ENCODE measurements at regions not wholly inside any gene's neighbourhood (a gene's known extent, or its start where the extent isn't known, plus 50 kb on each side); places are given as distances from the start of the nearest gene placed in this dataset.

DNA sequence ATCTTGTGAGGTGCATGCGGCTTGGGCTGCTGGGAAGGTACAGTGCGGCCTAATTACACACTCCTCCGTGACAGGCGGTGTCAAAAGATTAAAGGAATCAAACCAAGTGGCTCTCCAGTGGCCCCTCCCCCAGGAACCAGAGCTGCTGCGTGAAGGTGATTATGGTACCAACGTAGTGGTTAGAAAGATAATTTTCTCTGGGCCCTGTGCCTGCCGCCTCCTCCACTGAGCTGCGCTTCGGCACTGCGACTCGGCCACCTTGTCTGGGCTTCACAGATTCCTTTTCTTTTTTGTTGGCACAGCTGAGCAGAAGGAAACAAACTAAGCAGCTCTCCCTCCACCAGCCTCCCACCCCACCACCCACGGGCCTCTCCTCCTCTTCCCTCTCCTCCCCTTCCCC lies 113.2 kb upstream of the SDK2 start:
- no peak for DNase-seq

DNA sequence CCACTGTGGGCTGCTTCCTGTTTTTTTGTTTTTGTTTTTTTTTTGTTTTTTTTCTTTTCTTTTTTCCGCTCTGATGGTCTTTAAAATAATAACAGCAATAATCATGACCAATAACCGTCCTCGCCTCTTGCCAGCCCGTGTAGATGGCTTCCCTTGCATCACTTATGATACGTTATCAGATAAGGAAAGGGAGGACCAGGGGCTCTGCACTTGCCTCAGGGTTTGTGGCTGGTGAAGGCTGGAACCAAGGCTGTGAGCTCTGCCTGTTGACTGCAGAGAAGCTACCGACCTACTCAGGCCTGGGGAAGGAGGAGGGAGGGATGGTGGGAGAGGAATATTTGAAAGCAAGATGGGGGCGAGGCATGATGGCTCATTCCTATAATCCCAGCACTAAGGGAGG lies 114.0 kb upstream of the SDK2 start:
- no peak for DNase-seq

DNA sequence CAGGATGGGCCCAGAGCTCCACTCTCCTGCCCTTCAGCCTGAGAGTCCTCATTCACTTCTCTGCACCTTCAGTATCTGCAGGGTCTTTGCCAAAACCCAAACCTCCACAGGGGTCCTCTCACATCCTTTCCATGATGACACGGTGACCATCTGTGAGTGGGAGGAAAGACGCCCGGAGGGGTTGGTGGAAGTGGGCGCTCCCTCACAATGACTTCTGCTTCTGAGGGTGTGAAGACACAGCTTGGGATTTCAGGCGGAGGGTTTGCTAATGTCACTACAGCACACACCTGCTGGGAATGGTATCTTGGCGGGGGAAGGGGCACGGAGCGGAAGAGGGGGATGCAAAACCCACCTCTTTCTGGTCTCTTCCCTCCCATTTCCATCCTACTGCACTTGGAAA lies 115.1 kb upstream of the SDK2 start:
- no peak for DNase-seq

DNA sequence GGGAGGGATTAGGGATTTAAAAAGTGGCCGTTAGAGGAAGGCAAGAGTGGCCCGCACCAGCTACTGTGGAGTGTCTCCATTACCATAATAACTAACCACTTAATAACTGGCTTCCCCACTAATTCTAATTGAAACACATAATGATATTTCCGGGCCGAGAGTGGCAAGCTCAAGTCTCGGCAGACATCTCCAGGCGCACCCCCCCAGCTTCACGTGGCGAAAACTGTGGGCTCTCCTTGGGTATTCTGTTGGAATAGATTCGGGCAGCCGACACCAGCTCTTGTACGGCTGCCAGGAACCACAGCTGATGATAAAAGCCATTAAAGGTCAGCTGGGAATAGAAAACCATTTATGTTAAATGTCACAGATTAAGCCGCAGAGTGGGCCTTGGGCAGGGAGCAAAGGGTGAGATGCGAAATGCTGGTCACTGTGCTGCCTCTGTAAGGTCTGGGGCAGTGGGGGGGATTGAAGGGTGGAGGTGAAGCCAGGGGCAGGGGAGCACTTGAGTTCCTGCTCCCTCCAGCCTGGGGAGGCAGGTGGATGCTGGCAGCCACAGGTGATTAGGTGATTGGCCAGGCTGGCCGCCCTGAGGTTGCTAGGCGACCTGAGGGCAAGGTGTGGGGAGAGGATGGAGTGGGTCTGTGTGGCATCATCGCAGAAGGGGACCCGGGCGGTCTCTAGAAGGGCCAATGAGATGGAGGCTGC lies 115.6 kb upstream of the SDK2 start:
- no peak for DNase-seq

DNA sequence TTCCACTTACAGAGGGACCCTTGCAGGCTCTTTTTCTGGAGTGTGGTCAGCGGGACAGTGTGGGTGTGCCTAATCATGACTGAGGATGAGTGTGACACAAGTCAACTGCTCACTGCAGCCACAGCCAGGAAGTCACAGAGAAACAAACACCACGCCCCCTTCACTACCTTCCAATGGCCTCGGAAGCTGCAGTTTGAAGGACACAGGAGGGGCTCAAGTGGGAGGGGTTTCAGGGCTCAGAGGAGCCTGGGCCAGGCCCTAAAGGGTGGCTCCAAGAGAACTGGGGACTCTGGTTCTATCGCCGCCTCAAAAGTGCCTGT lies 116.2 kb upstream of the SDK2 start:
- DNase-seq = no peak

DNA sequence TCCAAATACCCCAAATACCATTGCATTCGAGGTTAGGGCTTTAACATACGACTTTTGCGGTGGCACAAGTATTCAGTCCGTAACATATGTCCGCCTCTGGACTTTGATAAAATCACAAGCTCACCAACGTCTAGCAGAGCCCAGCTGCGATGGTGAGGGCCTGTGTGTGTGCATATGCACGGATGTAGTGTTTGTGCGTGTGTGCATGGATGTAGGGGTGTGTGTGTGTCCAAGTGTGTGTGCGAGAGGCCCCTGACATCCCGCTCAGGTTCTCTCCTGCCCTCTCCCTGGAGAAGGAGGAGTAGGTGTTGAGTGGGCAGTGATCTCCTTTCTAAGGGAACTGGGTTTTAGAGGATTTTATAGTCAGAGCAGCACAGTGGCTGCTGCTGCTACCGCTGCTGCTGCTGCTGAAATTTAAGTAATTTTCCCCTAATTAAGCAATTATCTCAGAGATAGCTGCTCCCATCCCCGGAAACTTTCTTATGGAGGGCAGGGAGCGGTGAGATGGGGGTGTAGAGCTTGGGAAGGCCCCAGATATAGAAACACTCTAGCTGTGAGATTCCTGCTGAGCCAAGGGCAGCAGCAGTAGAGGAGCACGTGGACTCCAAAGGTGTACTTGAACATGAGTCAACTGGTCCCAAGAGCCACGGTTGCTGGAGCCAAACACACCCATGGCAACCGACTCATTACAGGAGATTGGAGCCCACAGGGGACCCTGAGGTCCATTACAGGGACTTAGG lies 121.7 kb upstream of the SDK2 start:
- no peak for DNase-seq

DNA sequence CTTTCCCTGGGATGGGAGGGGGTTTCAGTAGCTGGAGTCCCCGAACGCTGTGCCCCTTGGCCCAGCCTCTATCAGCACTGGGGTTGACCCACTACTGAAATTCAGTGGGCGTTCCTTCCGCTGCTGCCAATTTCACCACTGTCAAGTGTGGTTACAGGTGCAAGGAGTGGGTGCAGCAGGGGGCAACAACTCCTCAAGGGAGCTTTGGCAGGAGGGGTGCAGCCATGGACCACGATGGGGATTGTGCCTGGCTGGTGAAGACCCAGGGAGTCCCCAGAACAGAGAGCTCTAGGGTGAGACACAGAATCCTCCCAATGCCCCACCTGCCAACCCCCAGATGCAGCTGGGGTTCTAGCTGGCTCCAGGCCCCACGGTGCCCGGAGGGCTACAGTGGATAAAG lies 123.5 kb upstream of the SDK2 start:
- DNase-seq = no peak

DNA sequence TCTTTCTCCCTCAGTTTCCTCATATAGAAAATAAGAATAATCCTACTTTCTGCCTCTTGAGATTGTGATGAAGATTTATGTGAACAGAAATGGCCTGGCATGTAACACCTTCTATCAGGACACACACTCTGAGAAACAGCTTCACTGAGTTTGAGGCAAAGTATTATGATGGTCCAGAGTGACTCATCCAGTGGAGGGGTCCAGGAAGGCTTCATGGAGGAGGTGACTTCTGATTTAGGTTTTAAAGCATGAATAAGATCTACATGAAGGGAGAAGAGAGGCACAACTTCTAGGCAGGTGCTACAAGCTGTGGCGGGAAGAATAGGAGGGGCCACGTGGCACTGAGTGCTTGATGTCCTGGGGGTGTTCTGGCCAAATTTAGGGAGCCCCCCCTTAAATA lies 124.4 kb upstream of the SDK2 start:
- no peak for DNase-seq

DNA sequence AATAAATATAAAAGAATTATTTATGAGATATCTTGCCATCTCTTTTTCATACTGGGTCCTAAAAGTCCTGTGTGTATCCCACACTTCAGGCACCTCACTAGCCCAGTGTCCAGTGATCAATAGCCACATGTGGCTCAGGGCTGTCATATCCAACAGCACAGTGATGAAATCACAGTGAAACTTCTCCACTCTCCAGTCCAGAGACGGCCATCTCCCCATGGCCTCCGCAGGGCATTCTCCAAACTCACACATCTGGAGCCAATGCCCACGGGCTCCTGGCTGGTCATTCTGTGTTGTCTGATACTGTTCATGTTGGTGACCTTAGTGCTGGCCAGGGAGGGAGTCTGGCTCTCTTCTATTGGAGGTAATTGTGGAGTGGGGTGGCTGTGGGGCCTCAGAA lies 125.2 kb upstream of the SDK2 start:
- no peak for DNase-seq

DNA sequence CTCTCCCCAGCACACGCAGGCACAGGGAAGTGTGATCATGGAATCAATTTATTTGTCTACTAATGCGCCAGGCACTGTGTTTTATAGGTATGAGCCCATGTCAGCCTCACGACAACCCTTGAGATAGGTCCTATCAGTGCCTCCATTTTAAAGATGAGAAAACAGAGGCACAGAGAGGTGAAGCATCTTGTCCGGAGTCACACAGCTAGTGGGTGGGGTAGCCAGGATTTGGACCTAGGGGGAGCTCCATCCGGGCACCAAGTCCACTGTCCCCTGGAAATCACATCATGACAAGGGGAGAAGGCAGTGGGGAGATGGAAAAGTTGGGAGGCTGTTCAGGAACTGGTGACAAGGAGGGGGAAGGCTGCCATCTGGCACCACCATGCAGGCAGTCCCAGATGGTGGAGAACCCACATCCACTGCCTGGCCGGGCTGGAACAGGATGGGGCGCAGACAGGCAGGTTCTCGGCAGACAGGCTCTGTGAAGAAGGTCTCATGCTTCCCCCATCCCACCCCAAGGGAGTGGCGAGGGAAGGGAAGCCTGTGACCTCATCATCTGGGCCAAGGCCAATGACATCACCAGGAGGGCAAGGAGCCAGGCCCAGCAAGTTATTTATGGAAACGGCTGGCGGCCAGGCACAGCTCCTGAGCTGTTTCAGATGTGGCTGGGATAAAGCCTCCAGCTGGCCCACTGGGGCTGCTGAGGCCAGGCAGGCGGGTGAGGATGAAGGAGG lies 126.0 kb upstream of the SDK2 start:
- DNase-seq = no peak

DNA sequence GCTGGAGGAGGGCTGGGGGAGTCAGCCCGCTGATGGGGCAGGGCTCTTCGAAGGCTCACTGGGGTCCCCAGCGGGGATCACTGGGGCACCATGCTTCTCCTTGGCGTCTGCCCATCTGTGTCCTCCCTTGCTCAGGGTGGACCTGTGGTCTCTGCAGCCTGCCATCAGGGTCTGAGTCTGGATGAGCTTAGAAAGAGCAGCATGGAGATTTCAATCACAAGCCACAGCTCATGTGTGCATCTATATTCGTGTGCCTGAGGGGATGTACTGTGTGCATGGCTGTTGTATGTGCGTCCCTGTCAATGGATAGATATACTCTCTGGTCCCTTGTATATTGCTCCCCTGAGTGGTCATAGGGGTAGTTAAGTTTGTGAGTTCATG lies 126.6 kb upstream of the SDK2 start:
- DNase-seq = no peak

DNA sequence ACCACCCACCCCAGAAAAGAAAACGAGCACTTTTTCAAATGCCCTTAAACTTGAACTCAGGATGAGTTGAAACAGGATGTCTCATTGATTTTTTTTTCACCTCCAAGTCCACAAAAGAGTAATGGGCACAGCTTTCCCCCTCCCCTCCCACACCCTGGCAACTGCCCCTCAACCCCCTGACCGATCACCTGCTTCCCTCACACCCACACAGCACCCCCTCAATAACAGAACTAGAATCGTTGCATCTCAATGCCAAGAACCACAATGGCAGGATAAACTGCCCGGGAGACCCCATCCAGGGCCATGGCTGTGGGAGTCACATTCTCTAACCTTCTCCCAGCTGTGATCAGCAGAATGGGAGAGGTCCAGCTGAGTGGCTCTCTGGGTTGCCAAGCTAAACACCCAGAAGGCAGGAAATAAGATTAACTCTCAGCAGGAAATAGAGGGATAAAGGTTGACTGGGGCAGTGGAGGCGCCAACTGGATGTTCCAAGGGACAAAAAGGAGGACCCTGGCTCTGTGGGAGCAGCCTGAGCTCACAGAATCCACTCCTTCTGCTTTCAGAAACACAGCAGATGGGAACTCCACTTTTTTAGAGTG lies 128.0 kb upstream of the SDK2 start:
- DNase-seq = no peak

DNA sequence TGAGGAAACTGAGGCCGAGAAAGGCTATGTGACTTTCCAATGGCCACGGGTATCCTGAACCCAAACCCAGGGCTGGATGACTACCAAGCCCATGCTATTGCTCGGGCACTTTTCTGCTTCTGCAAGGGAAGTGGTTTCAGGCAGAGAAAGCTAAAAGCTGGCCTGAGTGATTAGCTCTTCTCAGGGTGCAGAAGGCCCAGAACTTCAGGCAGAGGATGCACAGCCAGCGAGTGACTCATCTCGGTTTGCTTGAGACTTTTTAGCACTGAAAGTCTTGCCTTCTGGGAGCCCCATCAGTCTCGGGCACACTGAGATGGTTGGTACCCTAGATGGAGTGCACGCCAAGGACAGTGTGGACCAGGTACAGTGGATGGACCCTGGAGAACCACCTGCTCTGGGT lies 129.5 kb upstream of the SDK2 start:
- DNase-seq = no peak

DNA sequence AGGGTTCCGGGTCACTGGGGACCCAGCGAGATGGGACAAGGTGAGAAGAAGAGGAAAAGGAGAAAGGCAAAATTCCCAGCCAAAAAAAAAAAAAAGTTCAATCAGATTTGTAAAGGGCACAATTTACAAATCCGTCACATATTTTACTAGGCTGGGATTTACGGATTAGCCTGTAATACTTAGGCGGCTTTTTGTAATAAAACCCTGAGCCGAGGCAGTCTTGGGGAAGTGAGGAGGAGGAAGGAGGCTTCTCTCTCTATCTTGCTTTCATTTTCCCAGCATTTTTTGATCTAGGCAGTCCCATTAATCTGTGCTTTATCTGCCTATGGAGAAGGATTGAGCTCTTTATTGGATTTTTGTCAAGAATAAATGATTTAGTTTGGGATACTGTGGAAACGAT lies 130.6 kb upstream of the SDK2 start:
- no peak for DNase-seq

DNA sequence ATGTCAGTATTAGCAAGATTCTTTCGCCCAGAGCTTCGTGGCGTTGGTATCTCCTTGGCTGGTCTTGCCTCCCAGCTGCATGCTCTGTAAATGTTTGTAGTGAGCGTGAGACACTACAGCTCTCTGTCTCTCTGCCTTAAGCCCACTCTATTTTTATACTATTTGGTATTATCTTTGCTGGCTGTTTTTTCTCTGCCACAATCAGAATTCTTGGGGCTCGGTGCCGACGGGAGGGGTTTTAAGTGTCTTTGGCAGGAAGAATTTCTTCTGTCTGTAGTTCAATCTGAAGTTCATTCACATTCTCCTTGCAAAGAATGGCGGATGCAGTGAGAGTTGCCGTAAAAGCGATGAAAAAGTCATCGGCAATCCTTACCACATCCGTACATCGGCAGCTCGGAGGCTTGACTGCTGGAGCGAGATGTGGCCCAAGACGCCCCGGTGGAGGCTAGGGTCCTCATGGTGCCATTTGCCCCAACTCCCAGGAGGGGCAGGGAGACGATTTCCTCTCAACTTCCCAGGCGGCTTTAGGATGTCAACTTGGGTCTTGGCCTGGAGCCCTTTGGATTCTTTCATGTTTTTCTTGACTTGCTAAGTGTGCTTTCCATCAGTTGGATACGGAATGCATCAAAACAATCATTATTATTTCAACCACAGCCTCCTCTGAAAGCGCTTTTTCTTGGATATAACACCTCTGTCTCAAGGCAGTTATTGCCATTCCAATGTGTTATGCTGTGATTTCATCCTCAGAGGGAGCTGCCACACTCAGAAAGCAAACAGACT lies 132.3 kb upstream of the SDK2 start:
- DNase-seq = no peak

DNA sequence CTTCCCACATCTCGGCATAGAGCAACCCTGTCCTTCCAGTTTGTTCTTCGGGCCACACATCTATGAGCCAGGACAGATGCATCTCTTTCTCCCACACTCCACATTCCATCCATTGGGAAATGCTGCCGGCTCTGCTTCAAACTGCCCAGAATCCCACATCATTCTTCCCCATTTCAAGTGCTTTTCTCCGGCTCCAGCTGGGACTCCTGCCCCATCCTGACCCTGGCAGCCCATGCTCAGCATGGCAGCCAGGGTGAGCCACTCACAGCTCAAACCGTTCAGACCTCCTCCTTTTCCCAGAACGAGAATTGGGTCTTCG lies 132.8 kb upstream of the SDK2 start:
- no peak for DNase-seq

DNA sequence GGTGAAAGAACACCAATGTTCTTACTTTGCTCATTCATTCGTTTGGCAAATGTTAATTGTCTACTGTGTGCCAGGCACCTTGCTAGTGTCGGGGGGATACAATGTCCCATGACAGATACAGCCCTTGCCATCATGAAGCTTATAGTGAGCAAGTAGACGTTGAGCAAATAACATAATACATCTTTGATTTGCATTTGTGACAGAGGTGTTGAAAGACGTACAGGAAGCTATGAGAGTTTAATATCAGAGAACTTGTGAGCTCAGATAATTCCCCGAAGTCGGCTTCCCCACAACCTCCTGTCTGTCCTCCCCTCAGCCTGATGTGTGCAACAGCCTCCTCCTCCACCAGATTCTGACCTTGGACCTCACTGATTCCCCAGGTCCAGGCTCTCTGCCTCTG lies 138.0 kb upstream of the SDK2 start:
- no peak for DNase-seq

DNA sequence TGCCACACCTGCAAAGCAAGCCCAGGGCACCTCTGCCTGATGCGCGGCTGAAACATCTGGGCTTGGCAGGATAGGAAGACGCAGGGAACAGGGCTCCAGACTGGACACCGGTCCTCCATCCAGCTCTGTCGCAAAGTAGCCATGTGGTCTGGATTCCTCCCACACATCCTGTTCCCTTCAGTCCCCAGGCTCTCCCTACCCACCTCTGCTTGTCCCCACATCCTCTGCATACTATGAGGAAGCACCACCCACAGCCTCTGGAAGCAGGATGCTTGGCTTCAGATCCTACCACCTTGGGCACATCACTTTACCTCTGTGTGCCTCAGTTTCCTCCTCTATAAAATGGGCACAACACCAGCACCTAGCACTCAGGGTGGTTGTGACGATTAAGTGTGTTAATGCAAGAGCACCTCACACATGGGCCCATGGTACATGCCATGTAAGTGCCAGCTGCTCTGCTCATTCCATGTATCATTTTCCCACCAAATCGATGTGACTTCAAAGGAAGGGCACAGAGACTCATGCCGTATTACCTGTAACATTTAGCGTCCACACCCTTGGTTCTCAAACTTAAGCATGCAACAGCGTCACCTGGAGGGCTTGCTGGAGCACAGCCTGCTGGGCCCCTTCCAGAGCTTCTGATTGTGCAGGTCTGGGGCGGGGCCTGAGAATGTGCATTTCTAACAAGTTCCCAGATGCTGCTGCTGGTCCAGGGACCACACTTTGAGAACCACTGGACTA lies 138.6 kb upstream of the SDK2 start:
- DNase-seq = no peak

DNA sequence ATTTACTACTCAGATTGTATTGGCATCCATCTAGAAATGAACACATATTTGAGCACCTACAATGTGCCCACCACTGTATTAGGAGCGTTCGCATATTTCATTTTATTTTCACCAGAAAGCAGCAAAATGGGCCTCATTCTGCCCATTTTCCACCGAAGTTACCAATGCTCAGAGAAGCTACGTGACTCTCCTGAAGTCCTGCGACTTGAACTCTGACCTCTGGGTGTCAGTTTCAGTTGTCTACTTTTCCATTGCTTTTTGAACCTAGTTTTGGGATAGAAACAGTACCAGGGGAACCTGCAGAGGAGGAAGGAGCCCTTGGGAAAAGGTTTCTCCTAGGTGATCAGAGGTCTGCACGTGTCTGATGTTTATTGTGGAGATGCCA lies 139.1 kb upstream of the SDK2 start:
- DNase-seq = no peak

DNA sequence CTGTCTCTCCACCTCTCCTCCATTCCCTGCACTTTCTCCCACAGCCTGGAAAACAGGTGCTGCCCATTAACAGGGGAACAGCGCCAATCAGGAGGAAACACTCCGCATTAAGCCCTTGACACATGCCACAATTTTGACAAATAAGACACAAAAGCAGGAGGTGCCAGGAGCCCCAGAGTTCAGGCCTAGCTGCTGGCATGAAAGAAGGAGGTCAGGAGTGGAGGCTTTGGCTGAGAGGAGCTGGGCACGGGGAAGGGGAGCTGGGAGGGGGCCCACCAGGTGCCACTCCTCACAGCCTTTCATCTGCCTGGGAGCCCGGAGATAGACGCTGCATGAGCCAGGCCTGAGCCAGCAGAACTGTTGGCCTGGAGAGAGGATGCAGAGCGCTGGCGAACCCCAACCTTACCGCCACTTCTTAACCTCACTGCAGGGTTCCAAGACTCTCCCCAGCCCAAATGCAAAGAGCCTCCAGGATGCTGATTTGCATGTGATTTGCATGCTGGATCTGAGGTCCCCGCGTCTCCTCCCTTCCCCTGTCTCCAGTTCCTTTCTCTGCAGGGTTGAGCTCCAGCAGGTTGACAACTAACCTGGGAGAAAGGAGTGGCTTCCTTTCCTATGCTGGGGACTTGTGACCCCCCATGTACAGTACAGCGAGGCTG lies 139.8 kb upstream of the SDK2 start:
- no peak for DNase-seq

DNA sequence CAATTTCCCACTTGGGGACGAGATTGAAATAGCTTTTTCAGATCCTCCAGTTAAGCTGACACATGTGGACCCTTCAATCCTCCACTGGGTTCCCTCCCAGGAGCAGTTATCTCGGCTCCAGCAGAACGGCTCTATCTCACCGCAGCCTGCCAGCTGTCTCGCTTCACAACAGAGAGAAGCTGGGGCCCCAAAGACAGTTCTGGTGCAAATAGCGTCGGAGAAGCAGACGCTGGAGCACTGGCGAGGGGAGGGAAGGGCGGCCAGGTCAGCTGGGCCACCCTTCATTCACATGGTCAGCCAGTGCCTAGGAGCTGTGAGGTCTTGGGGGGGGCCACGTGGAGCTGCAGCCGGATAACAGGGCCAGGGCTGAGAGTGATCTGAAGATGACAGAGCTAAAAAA lies 141.3 kb upstream of the SDK2 start:
- no peak for DNase-seq
